ENCODE measurements at regions not wholly inside any gene's neighbourhood (a gene's known extent, or its start where the extent isn't known, plus 50 kb on each side); places are given as distances from the start of the nearest gene placed in this dataset.

DNA sequence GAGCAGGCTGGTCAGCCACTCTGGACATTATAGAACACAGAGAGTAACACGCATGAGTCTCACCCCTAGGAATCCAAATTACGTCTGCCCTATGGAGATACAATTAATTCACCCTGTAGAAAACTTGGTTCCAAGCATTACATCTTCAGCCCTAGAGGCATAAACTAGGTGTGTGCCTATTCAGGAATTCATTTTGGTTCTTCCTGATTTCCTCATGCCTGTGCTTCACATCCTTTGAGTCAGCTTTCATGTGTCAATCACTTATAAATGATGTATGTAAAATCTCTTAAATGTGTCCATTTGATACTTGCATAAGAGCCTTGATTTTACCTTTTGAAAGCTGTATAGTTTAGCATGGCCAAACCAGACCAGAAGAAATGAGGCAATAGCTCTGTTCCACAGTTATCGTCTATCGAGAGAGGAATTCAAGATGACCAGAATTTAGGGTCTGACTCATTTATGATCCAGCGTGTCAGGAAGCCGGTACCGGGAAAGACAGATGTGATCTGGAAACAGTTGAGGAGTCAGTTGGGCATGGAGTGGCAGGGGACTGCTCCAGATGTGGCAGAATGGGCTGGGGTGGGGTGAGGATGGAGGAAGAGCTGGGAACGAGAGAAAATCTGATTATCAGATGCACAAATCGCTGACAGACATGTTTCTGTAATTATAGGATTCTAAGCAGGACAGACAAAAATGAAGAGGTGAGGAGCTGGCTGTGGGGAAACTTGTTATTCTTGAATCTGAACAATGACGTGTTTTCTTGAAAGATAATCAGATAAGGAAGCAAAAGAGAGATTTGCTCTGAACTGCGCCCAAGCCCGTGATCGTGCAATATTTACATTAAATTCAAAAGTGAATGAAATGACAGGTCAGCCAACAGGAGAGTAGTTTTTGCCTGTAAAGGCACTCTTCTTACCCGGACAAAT is 76.7 kb downstream of the C16orf95 start:
- no peak overlapping the region for H3K9ac ChIP-seq (ENCODE audit: low read length in 5 of 5)
- H3K27ac ChIP-seq (ENCODE audit: low read depth, low read length), result no peak overlapping the region
- peaks cover 3 to 11% (median 7%) of the 10 kb centered on the region in 5 donors for H3K27me3 ChIP-seq (ENCODE audit: control insufficient read depth in 5 of 5, insufficient read depth in 4 of 5, low read length in 5 of 5)
- H3K9me3 ChIP-seq (ENCODE audit: control insufficient read depth in 5 of 5, low read length in 5 of 5), result no peaks in the 10 kb centered on the region
- H3K4me1 ChIP-seq (ENCODE audit: control insufficient read depth in 5 of 5, insufficient read depth in 5 of 5, low read length in 5 of 5), result no peaks in the 10 kb centered on the region
- H3K4me3 ChIP-seq (ENCODE audit: low read depth in 1 of 5, low read length in 5 of 5), result no peak overlapping the region
- no peaks in the 10 kb centered on the region for H3K36me3 ChIP-seq (ENCODE audit: control insufficient read depth in 5 of 5, insufficient read depth in 5 of 5, low read length in 5 of 5)

DNA sequence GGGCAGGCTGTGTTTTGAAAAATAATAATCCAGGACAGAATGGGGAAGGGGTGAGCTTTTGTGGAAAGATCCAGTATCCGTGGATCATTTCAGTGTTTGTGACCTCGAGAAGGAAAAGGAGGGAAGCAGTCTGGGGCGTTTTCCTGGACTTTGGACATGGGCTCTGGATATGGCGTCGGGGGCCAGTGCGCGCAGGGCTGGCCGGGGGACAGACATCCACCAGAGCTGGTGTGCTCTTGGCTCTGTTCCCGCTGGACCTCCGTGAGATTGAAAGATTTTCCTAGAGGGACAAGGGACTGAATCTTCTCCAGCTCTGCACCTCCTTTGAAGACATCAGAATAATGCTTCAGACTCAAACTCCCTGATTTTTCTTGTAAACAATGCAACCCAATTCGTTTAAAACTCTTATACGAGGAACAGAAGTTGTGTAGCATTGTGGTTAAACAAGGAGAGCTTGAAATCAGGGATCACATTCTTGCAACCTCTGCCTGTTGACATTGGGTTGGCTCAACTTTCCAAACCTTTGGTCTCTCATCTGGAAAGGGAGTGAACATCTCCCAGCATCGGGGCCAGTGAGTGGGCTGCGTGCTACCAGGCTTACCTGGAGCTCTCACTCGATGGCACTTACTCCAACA is 75.9 kb downstream of the C16orf95 start:
- Histone ChIP-seq H3K27ac (ENCODE audit: low read depth, low read length) (no peak overlapping the region), H3K9ac (ENCODE audit: low read length in 5 of 5) (no peak overlapping the region), H3K36me3 (ENCODE audit: control insufficient read depth in 5 of 5, insufficient read depth in 5 of 5, low read length in 5 of 5) (no peaks in the 10 kb centered on the region), H3K27me3 (ENCODE audit: control insufficient read depth in 5 of 5, insufficient read depth in 4 of 5, low read length in 5 of 5) (peaks cover 0 to 9% (median 6%) of the 10 kb centered on the region in 5 donors), H3K4me1 (ENCODE audit: control insufficient read depth in 5 of 5, insufficient read depth in 5 of 5, low read length in 5 of 5) (no peaks in the 10 kb centered on the region), H3K9me3 (ENCODE audit: control insufficient read depth in 5 of 5, low read length in 5 of 5) (no peaks in the 10 kb centered on the region), H3K4me3 (ENCODE audit: low read depth in 1 of 5, low read length in 5 of 5) (no peak overlapping the region)

DNA sequence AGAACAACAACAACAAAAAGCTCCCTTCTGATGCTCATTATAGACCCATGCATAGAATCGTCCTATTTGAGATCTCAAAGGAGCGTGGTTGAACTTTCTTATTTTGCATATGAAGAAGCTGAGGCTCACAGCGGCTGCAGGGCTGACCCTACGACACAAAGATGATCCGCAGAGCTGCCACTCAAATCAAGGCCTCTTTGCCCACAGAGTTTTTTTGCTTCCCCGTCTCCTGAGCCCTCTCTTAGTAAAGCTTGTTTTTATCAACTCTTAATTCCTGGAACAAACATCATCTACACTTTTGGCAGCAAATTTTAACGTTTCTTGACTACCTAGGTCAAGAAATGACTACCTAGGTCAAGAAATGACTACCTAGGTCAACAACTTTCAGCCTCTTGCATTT is 73.7 kb downstream of the C16orf95 start:
- no peak overlapping the region for H3K27ac ChIP-seq (ENCODE audit: low read depth, low read length)
- H3K4me3 ChIP-seq (ENCODE audit: low read depth in 1 of 5, low read length in 5 of 5), result no peak overlapping the region
- H3K9me3 ChIP-seq (ENCODE audit: control insufficient read depth in 5 of 5, low read length in 5 of 5), result no peaks in the 10 kb centered on the region
- no peak overlapping the region for H3K9ac ChIP-seq (ENCODE audit: low read length in 5 of 5)
- no peaks in the 10 kb centered on the region for H3K4me1 ChIP-seq (ENCODE audit: control insufficient read depth in 5 of 5, insufficient read depth in 5 of 5, low read length in 5 of 5)
- H3K27me3 ChIP-seq (ENCODE audit: control insufficient read depth in 5 of 5, insufficient read depth in 4 of 5, low read length in 5 of 5), result peaks cover 0 to 5% (median 2%) of the 10 kb centered on the region in 5 donors
- no peaks in the 10 kb centered on the region for H3K36me3 ChIP-seq (ENCODE audit: control insufficient read depth in 5 of 5, insufficient read depth in 5 of 5, low read length in 5 of 5)

DNA sequence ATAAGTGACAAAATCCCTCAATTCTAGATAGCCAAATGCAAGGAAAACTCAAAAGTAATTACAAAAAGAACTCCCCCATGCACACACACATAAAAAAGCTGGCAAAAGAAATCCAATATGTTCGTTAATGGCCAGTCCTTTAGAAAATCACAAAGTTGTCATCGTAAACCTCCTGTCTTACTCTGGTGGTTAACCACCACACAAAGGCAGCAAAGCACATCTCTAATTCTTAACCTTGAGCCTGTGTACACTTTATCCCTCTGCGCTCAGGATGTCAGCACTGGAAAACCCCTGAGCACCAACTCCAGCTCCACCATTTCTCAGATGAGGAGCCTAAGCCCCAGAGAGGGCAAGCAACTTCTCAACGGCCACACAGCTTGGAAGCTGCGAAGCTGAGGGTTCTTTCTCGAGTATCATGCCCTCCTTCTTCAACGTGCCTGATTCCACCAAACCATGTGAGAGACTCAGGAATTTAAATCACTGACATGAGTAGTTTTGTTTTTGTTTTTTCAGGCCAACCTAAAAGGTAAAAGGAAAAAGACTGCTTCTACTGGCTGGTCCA is 72.5 kb downstream of the C16orf95 start:
- no peaks in the 10 kb centered on the region for H3K9me3 ChIP-seq (ENCODE audit: control insufficient read depth in 5 of 5, low read length in 5 of 5)
- peaks cover 0 to 5% (median 2%) of the 10 kb centered on the region in 5 donors for H3K27me3 ChIP-seq (ENCODE audit: control insufficient read depth in 5 of 5, insufficient read depth in 4 of 5, low read length in 5 of 5)
- H3K4me1 ChIP-seq (ENCODE audit: control insufficient read depth in 5 of 5, insufficient read depth in 5 of 5, low read length in 5 of 5), result no peaks in the 10 kb centered on the region
- no peak overlapping the region for H3K4me3 ChIP-seq (ENCODE audit: low read depth in 1 of 5, low read length in 5 of 5)
- no peaks in the 10 kb centered on the region for H3K36me3 ChIP-seq (ENCODE audit: control insufficient read depth in 5 of 5, insufficient read depth in 5 of 5, low read length in 5 of 5)
- no peak overlapping the region for H3K9ac ChIP-seq (ENCODE audit: low read length in 5 of 5)
- H3K27ac ChIP-seq (ENCODE audit: low read depth, low read length), result no peak overlapping the region

DNA sequence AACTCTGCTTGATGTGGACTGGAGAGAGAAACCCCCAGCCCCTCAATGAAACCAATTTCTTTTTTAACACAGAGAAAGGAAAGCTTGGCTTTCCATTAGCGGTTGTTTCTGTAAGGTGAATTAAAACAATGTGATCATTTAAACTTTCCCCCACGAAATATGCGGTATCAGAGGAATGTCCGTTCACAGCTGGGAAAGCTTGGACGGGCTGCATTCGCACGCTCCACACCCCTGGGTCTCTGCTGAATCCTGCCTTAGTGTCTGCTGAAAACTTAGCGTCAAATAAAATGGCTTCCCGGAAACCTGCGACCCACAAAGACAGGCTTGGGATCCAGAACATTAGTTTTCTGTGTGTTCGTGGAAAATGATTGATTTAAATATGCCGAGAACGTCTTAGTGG is 71.7 kb downstream of the C16orf95 start:
- Histone ChIP-seq H3K9me3 (ENCODE audit: control insufficient read depth in 5 of 5, low read length in 5 of 5) (no peaks in the 10 kb centered on the region), H3K4me1 (ENCODE audit: control insufficient read depth in 5 of 5, insufficient read depth in 5 of 5, low read length in 5 of 5) (no peaks in the 10 kb centered on the region), H3K9ac (ENCODE audit: low read length in 5 of 5) (no peak overlapping the region), H3K27ac (ENCODE audit: low read depth, low read length) (no peak overlapping the region), H3K36me3 (ENCODE audit: control insufficient read depth in 5 of 5, insufficient read depth in 5 of 5, low read length in 5 of 5) (no peaks in the 10 kb centered on the region), H3K4me3 (ENCODE audit: low read depth in 1 of 5, low read length in 5 of 5) (no peak overlapping the region), H3K27me3 (ENCODE audit: control insufficient read depth in 5 of 5, insufficient read depth in 4 of 5, low read length in 5 of 5) (peaks cover 0 to 5% (median 0%) of the 10 kb centered on the region in 5 donors)

DNA sequence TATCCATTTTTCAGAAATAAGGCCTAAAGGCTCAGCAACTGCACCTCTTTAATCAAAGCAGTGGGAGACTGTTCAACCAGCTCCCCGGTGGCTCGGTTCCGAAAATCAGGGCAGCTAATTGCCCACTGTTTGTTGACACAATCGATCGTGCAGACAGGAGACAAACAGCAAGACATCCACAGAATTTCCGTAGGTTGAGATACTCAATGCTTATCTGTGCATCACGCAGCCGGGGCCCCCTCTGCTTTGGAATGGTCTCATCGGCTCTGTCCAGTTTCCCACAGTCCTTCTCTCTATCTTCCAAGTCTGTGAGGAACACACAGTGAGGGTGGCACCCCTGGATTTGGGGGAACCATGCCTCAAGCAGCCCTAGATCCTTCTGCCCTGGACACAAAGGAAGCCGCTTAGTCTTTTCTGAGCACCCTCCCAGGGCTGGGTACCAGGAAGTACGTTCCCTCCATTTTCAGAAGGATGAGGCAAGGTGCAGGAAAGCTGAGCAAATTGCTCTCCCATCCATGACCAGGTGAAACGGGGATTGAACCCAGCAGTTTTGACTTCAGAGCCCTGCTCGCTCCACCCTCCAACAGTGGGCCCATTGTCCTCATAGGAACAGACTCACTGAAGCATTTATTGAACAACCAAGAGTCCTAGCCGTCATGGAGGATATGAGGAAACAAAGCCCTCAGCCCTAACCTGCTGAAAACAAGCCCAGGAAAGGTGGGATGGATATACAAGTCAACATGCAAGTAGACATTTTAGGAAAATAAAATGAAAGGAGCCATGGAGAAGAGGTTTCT is 70.7 kb downstream of the C16orf95 start:
- Histone ChIP-seq H3K9ac (ENCODE audit: low read length in 5 of 5) (no peak overlapping the region), H3K27me3 (ENCODE audit: control insufficient read depth in 5 of 5, insufficient read depth in 4 of 5, low read length in 5 of 5) (peaks cover 0 to 5% (median 0%) of the 10 kb centered on the region in 5 donors), H3K27ac (ENCODE audit: low read depth, low read length) (no peak overlapping the region), H3K9me3 (ENCODE audit: control insufficient read depth in 5 of 5, low read length in 5 of 5) (no peaks in the 10 kb centered on the region), H3K36me3 (ENCODE audit: control insufficient read depth in 5 of 5, insufficient read depth in 5 of 5, low read length in 5 of 5) (no peaks in the 10 kb centered on the region), H3K4me3 (ENCODE audit: low read depth in 1 of 5, low read length in 5 of 5) (no peak overlapping the region), H3K4me1 (ENCODE audit: control insufficient read depth in 5 of 5, insufficient read depth in 5 of 5, low read length in 5 of 5) (no peaks in the 10 kb centered on the region)

DNA sequence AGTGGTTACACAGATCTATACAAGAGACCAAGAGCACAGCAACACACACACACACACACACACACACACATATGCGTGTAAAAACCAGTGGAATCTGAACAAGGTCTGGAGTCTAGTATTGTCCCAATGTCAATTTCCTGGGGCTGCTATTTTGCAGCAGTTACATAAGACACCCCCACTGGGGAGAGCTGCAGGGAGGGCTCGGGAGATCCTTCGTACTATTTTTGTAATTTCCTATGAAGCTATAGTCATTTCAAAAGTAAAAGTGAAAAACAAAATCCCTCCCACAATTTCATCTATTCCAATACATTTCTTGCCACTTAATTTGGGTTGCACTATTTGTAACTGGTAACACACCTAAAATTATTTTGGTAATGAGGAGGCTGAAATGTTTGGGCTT is 68.5 kb downstream of the C16orf95 start:
- no peak overlapping the region for H3K27ac ChIP-seq (ENCODE audit: low read depth, low read length)
- H3K9ac ChIP-seq (ENCODE audit: low read length in 5 of 5), result no peak overlapping the region
- H3K36me3 ChIP-seq (ENCODE audit: control insufficient read depth in 5 of 5, insufficient read depth in 5 of 5, low read length in 5 of 5), result no peaks in the 10 kb centered on the region
- no peak overlapping the region for H3K4me3 ChIP-seq (ENCODE audit: low read depth in 1 of 5, low read length in 5 of 5)
- peaks cover 0 to 5% (median 0%) of the 10 kb centered on the region in 5 donors for H3K27me3 ChIP-seq (ENCODE audit: control insufficient read depth in 5 of 5, insufficient read depth in 4 of 5, low read length in 5 of 5)
- H3K4me1 ChIP-seq (ENCODE audit: control insufficient read depth in 5 of 5, insufficient read depth in 5 of 5, low read length in 5 of 5), result peaks cover 0 to 2% (median 0%) of the 10 kb centered on the region in 5 donors
- no peaks in the 10 kb centered on the region for H3K9me3 ChIP-seq (ENCODE audit: control insufficient read depth in 5 of 5, low read length in 5 of 5)

DNA sequence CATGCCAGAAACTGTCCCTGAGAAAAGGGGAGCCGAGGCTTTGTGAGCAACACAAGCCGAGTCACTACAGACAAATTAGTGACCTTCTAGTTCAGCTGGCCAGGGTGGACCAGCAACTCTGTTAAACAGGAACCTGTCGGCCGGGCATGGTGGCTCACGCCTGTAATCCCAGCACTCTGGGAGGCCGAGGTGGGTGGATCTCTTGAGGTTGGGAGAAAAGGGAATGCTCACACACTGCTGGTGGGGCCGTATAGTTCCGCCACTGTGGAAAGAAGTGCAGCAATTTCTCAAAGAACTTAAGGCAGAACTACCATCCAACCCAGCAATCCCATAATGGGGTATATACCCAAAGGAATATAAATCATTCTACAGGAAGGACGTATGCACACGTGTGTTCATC is 67.8 kb downstream of the C16orf95 start:
- H3K27ac ChIP-seq (ENCODE audit: low read depth, low read length), result no peak overlapping the region
- H3K27me3 ChIP-seq (ENCODE audit: control insufficient read depth in 5 of 5, insufficient read depth in 4 of 5, low read length in 5 of 5), result peaks cover 0 to 5% (median 0%) of the 10 kb centered on the region in 5 donors
- peaks cover 0 to 2% (median 0%) of the 10 kb centered on the region in 5 donors for H3K4me1 ChIP-seq (ENCODE audit: control insufficient read depth in 5 of 5, insufficient read depth in 5 of 5, low read length in 5 of 5)
- H3K9ac ChIP-seq (ENCODE audit: low read length in 5 of 5), result no peak overlapping the region
- no peaks in the 10 kb centered on the region for H3K36me3 ChIP-seq (ENCODE audit: control insufficient read depth in 5 of 5, insufficient read depth in 5 of 5, low read length in 5 of 5)
- no peak overlapping the region for H3K4me3 ChIP-seq (ENCODE audit: low read depth in 1 of 5, low read length in 5 of 5)
- H3K9me3 ChIP-seq (ENCODE audit: control insufficient read depth in 5 of 5, low read length in 5 of 5), result no peaks in the 10 kb centered on the region

DNA sequence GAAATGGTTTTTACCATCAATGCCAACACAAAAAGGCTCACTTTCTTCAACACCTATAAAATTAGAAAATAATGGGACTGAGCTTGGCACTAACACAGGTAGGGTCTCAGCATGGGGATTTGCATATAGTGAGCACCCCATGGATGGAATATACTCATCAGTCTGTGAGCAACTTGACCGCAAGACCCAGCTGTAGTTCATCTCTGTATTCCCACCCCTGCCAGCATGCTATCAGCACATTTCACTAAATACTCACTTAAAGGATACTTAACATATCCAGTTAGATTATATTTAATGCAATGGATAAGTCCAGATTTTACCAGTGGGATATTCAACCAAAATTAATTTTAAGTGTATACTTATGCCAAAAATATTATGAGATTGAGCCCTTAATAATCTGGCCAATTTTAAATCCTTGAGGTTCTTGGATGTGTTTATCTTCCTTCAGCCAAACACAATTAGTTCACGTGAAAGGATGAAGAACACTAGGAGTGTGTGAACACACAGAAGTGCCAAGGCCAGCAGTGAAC is 66.7 kb downstream of the C16orf95 start:
- H3K27ac ChIP-seq (ENCODE audit: low read depth, low read length), result no peak overlapping the region
- H3K9me3 ChIP-seq (ENCODE audit: control insufficient read depth in 5 of 5, low read length in 5 of 5), result no peaks in the 10 kb centered on the region
- H3K9ac ChIP-seq (ENCODE audit: low read length in 5 of 5), result no peak overlapping the region
- H3K4me3 ChIP-seq (ENCODE audit: low read depth in 1 of 5, low read length in 5 of 5), result no peak overlapping the region
- peaks cover 0 to 2% (median 0%) of the 10 kb centered on the region in 5 donors for H3K4me1 ChIP-seq (ENCODE audit: control insufficient read depth in 5 of 5, insufficient read depth in 5 of 5, low read length in 5 of 5)
- H3K36me3 ChIP-seq (ENCODE audit: control insufficient read depth in 5 of 5, insufficient read depth in 5 of 5, low read length in 5 of 5), result no peaks in the 10 kb centered on the region
- H3K27me3 ChIP-seq (ENCODE audit: control insufficient read depth in 5 of 5, insufficient read depth in 4 of 5, low read length in 5 of 5), result peaks cover 0 to 5% (median 0%) of the 10 kb centered on the region in 5 donors
